KMS-11 (cell line): ENCODE measurements at regions not wholly inside any gene's neighbourhood (a gene's known extent, or its start where the extent isn't known, plus 50 kb on each side); places are given as distances from the start of the nearest gene placed in this dataset.

Experiments used
- H2AFZ ChIP-seq: fragments of 200-600 bp; sonication (generic); 2 replicates; pipeline ENCODE4 v1.6.1; 2016; ENCODE audit warnings: antibody characterized with exemption, mixed run types, low read depth
- H3K27ac ChIP-seq: fragments of 200-600 bp; sonication (generic); 2 replicates; pipeline ENCODE4 v1.6.1; 2016; ENCODE audit warnings: mild to moderate bottlenecking, mixed run types
- H3K27me3 ChIP-seq: fragments of 200-600 bp; sonication (generic); 2 replicates; pipeline ENCODE4 v1.6.1; 2017; ENCODE audit warnings: mild to moderate bottlenecking, low read depth, mixed run types, moderate library complexity; ENCODE audit not compliant: insufficient read depth
- H3K36me3 ChIP-seq: fragments of 200-600 bp; sonication (generic); 2 replicates; pipeline ENCODE4 v1.6.1; 2017; ENCODE audit warnings: mild to moderate bottlenecking, mixed run types; ENCODE audit not compliant: insufficient read depth
- H3K4me1 ChIP-seq: fragments of 200-600 bp; sonication (generic); 2 replicates; pipeline ENCODE4 v1.6.1; 2016; ENCODE audit warnings: mild to moderate bottlenecking, low read depth, mixed run types; ENCODE audit not compliant: poor library complexity, severe bottlenecking
- H3K4me2 ChIP-seq: fragments of 200-600 bp; sonication (generic); 2 replicates; pipeline ENCODE4 v1.7.0; 2016; ENCODE audit warnings: mild to moderate bottlenecking, mixed run types
- H3K4me3 ChIP-seq: fragments of 200-600 bp; sonication (generic); IDR thresholded peaks from 2 replicates; pipeline ENCODE4 v1.6.1; 2017; ENCODE audit warnings: low read depth, low read length, mixed read lengths; ENCODE audit not compliant: insufficient read depth
- H3K79me2 ChIP-seq: fragments of 200-600 bp; sonication (generic); 2 replicates; pipeline ENCODE4 v1.6.1; 2016; ENCODE audit warnings: low read depth, mixed run types; ENCODE audit not compliant: insufficient read depth
- H3K9ac ChIP-seq: fragments of 200-600 bp; sonication (generic); 2 replicates; pipeline ENCODE4 v1.6.1; 2016; ENCODE audit warnings: mild to moderate bottlenecking, mixed run types
- H4K20me1 ChIP-seq: fragments of 200-600 bp; sonication (generic); 2 replicates; pipeline ENCODE4 v1.6.1; 2016; ENCODE audit warnings: mild to moderate bottlenecking, mixed run types; ENCODE audit not compliant: insufficient read depth
- CTCF ChIP-seq: fragments of 200-600 bp; sonication (generic); conservative IDR thresholded peaks from 2 replicates; pipeline ENCODE4 v1.6.1; 2017; ENCODE audit warnings: low read depth, mild to moderate bottlenecking, antibody characterized with exemption, low read length, moderate library complexity, mixed read lengths

DNA sequence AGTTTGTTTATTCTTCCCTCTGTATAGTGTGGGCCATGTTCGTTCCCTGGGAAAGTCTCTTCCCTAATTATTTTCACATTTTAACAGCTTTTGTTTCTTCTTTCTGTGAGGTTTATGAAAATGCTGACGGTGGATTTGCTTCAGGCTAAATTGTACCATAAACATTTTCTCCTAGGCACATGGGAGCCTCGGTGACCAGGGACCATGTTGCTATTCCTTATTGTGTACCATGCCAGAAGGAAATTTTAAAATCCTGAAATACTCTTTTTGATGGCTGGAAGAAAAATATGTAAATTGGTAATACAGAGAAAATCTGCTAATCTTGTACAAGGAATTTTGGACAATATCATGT is 230.1 kb upstream of the JUN start:
- no peak overlapping the region for H2AFZ ChIP-seq
- H3K4me3 ChIP-seq, result no peak overlapping the region
- H3K27ac ChIP-seq, result no peak overlapping the region
- no peaks in the 10 kb centered on the region for H3K79me2 ChIP-seq
- no peak for TF ChIP-seq CTCF
- no peaks in the 10 kb centered on the region for H3K36me3 ChIP-seq
- no peak overlapping the region for H3K9ac ChIP-seq
- H3K4me2 ChIP-seq, result peak overlapping the region; percentile 11; the same call in 1 of the 2 replicates
- H3K27me3 ChIP-seq, result no peaks in the 10 kb centered on the region
- no peaks in the 10 kb centered on the region for H4K20me1 ChIP-seq
- H3K4me1 ChIP-seq, result peaks cover 43% of the 10 kb centered on the region

GRCh38 chr1:59014827-59015226 is 231.0 kb upstream of the JUN start:
- no peak overlapping the region for H2AFZ ChIP-seq
- no peak overlapping the region for H3K4me2 ChIP-seq

DNA sequence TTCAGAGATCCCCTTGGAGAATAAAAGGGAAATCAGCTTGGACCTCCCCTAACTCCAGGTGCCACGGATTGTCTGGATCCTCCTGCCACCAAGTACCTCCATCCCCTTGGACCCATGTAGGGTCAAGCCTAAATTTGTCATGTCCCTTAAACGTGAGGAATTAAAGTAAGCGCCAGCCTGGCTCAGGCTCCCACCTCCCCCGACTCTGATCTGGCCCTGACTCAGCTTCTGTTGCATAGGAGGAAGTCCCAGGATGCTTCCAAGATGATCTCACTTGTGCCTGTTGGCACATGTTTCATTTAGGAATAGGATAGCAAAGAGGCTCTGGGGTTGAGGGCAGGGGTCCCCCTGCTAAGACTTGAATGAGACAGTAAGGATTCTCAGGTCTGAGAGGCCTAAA is 231.9 kb upstream of the JUN start:
- no peak for TF ChIP-seq CTCF
- Histone ChIP-seq H4K20me1 (no peaks in the 10 kb centered on the region), H3K36me3 (no peaks in the 10 kb centered on the region), H3K4me2 (no peak overlapping the region; the same call in 1 of the 2 replicates), H3K9ac (no peak overlapping the region), H3K4me1 (peaks cover 56% of the 10 kb centered on the region), H2AFZ (no peak overlapping the region), H3K27ac (no peak overlapping the region), H3K4me3 (no peak overlapping the region), H3K27me3 (no peaks in the 10 kb centered on the region), H3K79me2 (no peaks in the 10 kb centered on the region)

More at GRCh38 chr1:59014827-59015226, 231.0 kb upstream of the JUN start:
- Histone ChIP-seq H3K27ac (no peak overlapping the region), H3K4me1 (peaks cover 48% of the 10 kb centered on the region), H3K4me3 (no peak overlapping the region), H3K79me2 (no peaks in the 10 kb centered on the region), H3K27me3 (no peaks in the 10 kb centered on the region), H3K36me3 (no peaks in the 10 kb centered on the region), H3K9ac (no peak overlapping the region), H4K20me1 (no peaks in the 10 kb centered on the region)
- TF ChIP-seq CTCF, result no peak

- no peak overlapping the region for H2AFZ ChIP-seq
- H3K4me2 ChIP-seq, result no peak overlapping the region; the same call in 1 of the 2 replicates
- H3K27me3 ChIP-seq, result no peaks in the 10 kb centered on the region
- no peak for TF ChIP-seq CTCF
- H3K36me3 ChIP-seq, result no peaks in the 10 kb centered on the region
- no peak overlapping the region for H3K27ac ChIP-seq
- H4K20me1 ChIP-seq, result no peaks in the 10 kb centered on the region
- H3K4me3 ChIP-seq, result no peak overlapping the region
- peaks cover 62% of the 10 kb centered on the region for H3K4me1 ChIP-seq
- H3K9ac ChIP-seq, result no peak overlapping the region
- H3K79me2 ChIP-seq, result no peaks in the 10 kb centered on the region
Measured at GRCh38 chr1:59016390-59016789, 232.5 kb upstream of the JUN start.
